HUES64 (cell line): ENCODE measurements at regions not wholly inside any gene's neighbourhood (a gene's known extent, or its start where the extent isn't known, plus 50 kb on each side); places are given as distances from the start of the nearest gene placed in this dataset.

Experiments used
- H3K27ac ChIP-seq: 2 replicates; pipeline ENCODE4 v1.7.0; 2013; ENCODE audit warnings: low read depth, low read length, inconsistent platforms
- H3K27me3 ChIP-seq: 2 replicates; pipeline ENCODE4 v1.6.1; 2013; ENCODE audit warnings: mild to moderate bottlenecking, low read length; ENCODE audit not compliant: insufficient read depth
- H3K36me3 ChIP-seq: 2 replicates; pipeline ENCODE4 v1.6.1; 2013; ENCODE audit warnings: mild to moderate bottlenecking, low read length; ENCODE audit not compliant: insufficient read depth
- H3K4me1 ChIP-seq: 2 replicates; pipeline ENCODE4 v1.6.1; 2013; ENCODE audit warnings: mild to moderate bottlenecking, low read length, moderate library complexity; ENCODE audit not compliant: insufficient read depth
- H3K4me3 ChIP-seq: 2 replicates; pipeline ENCODE4 v1.5.1; 2013; ENCODE audit warnings: mild to moderate bottlenecking, low read length, moderate library complexity
- H3K9ac ChIP-seq: 2 replicates; pipeline ENCODE4 v1.6.1; 2013; ENCODE audit warnings: mild to moderate bottlenecking, low read depth, low read length
- H3K9me3 ChIP-seq: 2 replicates; pipeline ENCODE4 v1.6.1; 2013; ENCODE audit warnings: low read depth, low read length; ENCODE audit not compliant: insufficient read depth
- WGBS: fragments of 150-250, 120-280 bp; methylation state at CpG from one replicate; pipeline ENCODE4 v1.1.7; 2013; ENCODE audit warnings: missing lambda C conversion rate; 5-methylcytosine and 5-hydroxymethylcytosine counted together

GRCh38 chr7:115474137-115474536 lies 552.2 kb downstream of the MDFIC start:
- peaks cover 37% of the 10 kb centered on the region for H3K27me3 ChIP-seq
- no peaks in the 10 kb centered on the region for H3K36me3 ChIP-seq
- WGBS, result 87% methylated on average over 5 of the region's 5 CpGs
- no peak overlapping the region for H3K27ac ChIP-seq
- H3K4me1 ChIP-seq, result peaks cover 14% of the 10 kb centered on the region
- H3K9ac ChIP-seq, result no peak overlapping the region
- no peak overlapping the region for H3K4me3 ChIP-seq
- no peaks in the 10 kb centered on the region for H3K9me3 ChIP-seq

GRCh38 chr7:115471891-115472290 lies 550.0 kb downstream of the MDFIC start:
- H3K9ac ChIP-seq, result no peak overlapping the region
- WGBS, result 90% methylated on average over 1 of the region's 1 CpG
- H3K27ac ChIP-seq, result no peak overlapping the region
- peaks cover 8% of the 10 kb centered on the region for H3K4me1 ChIP-seq
- H3K36me3 ChIP-seq, result no peaks in the 10 kb centered on the region
- no peak overlapping the region for H3K4me3 ChIP-seq
- H3K9me3 ChIP-seq, result no peaks in the 10 kb centered on the region
- H3K27me3 ChIP-seq, result peaks cover 19% of the 10 kb centered on the region

DNA sequence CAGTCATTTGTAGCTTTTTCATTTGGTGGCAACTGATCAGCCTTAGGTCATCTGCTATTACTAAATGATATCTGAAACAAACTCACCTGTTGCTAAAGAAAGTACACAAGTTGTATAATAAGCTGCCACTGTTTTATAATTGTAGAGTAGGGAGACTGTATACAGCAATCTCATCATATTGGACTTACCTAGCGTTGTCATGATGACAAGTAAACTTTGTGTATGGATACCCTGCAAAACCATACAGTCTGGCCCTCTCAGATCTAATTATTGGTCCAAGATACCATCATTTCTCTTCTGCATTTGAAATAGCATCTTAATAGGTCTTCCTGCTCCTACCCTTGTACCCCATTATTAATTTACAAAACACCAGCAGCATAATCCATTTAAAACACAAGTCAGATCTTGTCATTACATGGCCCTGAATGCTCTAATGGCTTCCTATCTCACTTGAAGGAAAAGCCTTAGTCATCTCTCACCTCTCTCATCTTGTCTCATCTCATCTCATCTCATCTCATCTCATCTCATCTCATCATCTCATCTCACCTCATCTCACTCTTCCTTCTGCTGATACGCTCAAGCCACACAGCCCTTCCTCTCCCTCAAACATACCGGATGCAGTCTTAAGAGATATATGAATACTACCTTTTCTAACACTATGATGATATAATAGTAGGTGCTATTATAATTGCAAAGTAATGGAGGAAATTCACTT lies 540.6 kb downstream of the MDFIC start:
- Histone ChIP-seq H3K27ac (no peak overlapping the region), H3K9ac (no peak overlapping the region), H3K4me3 (no peak overlapping the region), H3K36me3 (no peaks in the 10 kb centered on the region), H3K9me3 (no peaks in the 10 kb centered on the region), H3K27me3 (no peaks in the 10 kb centered on the region), H3K4me1 (no peaks in the 10 kb centered on the region)
- WGBS, result 88% methylated on average over 3 of the region's 3 CpGs

- WGBS, result 76% methylated on average over 2 of the region's 3 CpGs
- Histone ChIP-seq H3K4me3 (no peak overlapping the region), H3K9ac (no peak overlapping the region), H3K27ac (no peak overlapping the region), H3K4me1 (no peaks in the 10 kb centered on the region), H3K27me3 (no peaks in the 10 kb centered on the region), H3K9me3 (no peaks in the 10 kb centered on the region), H3K36me3 (no peaks in the 10 kb centered on the region)
These were observed 527.8 kb downstream of the MDFIC start for GRCh38 chr7:115449689-115450088.

GRCh38 chr7:115447495-115447894 lies 525.6 kb downstream of the MDFIC start:
- no peak overlapping the region for H3K9ac ChIP-seq
- H3K4me3 ChIP-seq, result no peak overlapping the region
- no peaks in the 10 kb centered on the region for H3K9me3 ChIP-seq
- WGBS, result 97% methylated on average over 2 of the region's 2 CpGs
- no peaks in the 10 kb centered on the region for H3K27me3 ChIP-seq
- no peaks in the 10 kb centered on the region for H3K4me1 ChIP-seq
- no peak overlapping the region for H3K27ac ChIP-seq
- no peaks in the 10 kb centered on the region for H3K36me3 ChIP-seq

- Histone ChIP-seq H3K9ac (no peak overlapping the region), H3K4me3 (no peak overlapping the region), H3K27me3 (no peaks in the 10 kb centered on the region), H3K27ac (no peak overlapping the region), H3K36me3 (no peaks in the 10 kb centered on the region), H3K4me1 (peaks cover 5% of the 10 kb centered on the region; the same call in 1 of the 2 replicates), H3K9me3 (no peaks in the 10 kb centered on the region)
- WGBS, result 89% methylated on average over 1 of the region's 1 CpG
These were observed 519.1 kb downstream of the MDFIC start for GRCh38 chr7:115441033-115441432.

GRCh38 chr7:115435178-115435577 lies 513.3 kb downstream of the MDFIC start:
- H3K9me3 ChIP-seq, result no peaks in the 10 kb centered on the region
- H3K4me3 ChIP-seq, result no peak overlapping the region
- H3K27ac ChIP-seq, result no peak overlapping the region
- no peaks in the 10 kb centered on the region for H3K36me3 ChIP-seq
- H3K9ac ChIP-seq, result no peak overlapping the region
- peaks cover 4% of the 10 kb centered on the region; the same call in 1 of the 2 replicates for H3K4me1 ChIP-seq
- 100% methylated on average over 1 of the region's 1 CpG for WGBS
- no peaks in the 10 kb centered on the region for H3K27me3 ChIP-seq

GRCh38 chr7:115429918-115430317 lies 508.0 kb downstream of the MDFIC start:
- Histone ChIP-seq H3K4me1 (no peaks in the 10 kb centered on the region), H3K9ac (no peak overlapping the region), H3K9me3 (no peaks in the 10 kb centered on the region), H3K4me3 (no peak overlapping the region), H3K27ac (no peak overlapping the region), H3K27me3 (no peaks in the 10 kb centered on the region), H3K36me3 (no peaks in the 10 kb centered on the region)
- 90% methylated on average over 3 of the region's 3 CpGs for WGBS

- no peaks in the 10 kb centered on the region for H3K27me3 ChIP-seq
- no peak overlapping the region for H3K27ac ChIP-seq
- no peak overlapping the region for H3K4me3 ChIP-seq
- H3K9ac ChIP-seq, result no peak overlapping the region
- 97% methylated on average over 4 of the region's 4 CpGs for WGBS
- no peaks in the 10 kb centered on the region for H3K4me1 ChIP-seq
- H3K36me3 ChIP-seq, result no peaks in the 10 kb centered on the region
- H3K9me3 ChIP-seq, result no peaks in the 10 kb centered on the region
These were observed 495.8 kb downstream of the MDFIC start for GRCh38 chr7:115417662-115418061.

GRCh38 chr7:115410972-115411686 lies 489.2 kb downstream of the MDFIC start:
- no peak overlapping the region for H3K27ac ChIP-seq
- H3K9ac ChIP-seq, result no peak overlapping the region
- H3K4me1 ChIP-seq, result no peaks in the 10 kb centered on the region
- H3K27me3 ChIP-seq, result no peaks in the 10 kb centered on the region
- H3K4me3 ChIP-seq, result no peak overlapping the region
- WGBS, result 95% methylated on average over 3 of the region's 3 CpGs
- H3K9me3 ChIP-seq, result no peaks in the 10 kb centered on the region
- no peaks in the 10 kb centered on the region for H3K36me3 ChIP-seq

GRCh38 chr7:115410434-115410820 lies 488.5 kb downstream of the MDFIC start:
- Histone ChIP-seq H3K4me1 (no peaks in the 10 kb centered on the region), H3K4me3 (no peak overlapping the region)
- WGBS, result 95% methylated on average over 4 of the region's 4 CpGs

More at GRCh38 chr7:115410434-115410820, 488.5 kb downstream of the MDFIC start:
- Histone ChIP-seq H3K9ac (no peak overlapping the region), H3K36me3 (no peaks in the 10 kb centered on the region), H3K9me3 (no peaks in the 10 kb centered on the region), H3K27ac (no peak overlapping the region), H3K27me3 (no peaks in the 10 kb centered on the region)
